Natural killer cell treated with Interleukin-12 subunit alpha and Interleukin-12 subunit beta and Interleukin-15 and Interleukin-18, amount 100 ng/mL, for 72 hours (primary cell): ENCODE measurements at regions not wholly inside any gene's neighbourhood (a gene's known extent, or its start where the extent isn't known, plus 50 kb on each side); places are given as distances from the start of the nearest gene placed in this dataset.

Experiments
- ATAC-seq, 2 donors: fragments of 150-1000 bp; cut with Tn5 transposase in 1 of 2; sonication (Bioruptor Pico), chemical (Tn5 transposase) in 1 of 2; 2 replicates each; pipeline ENCODE4 v1.10.0; 2021
- DNase-seq: peaks from one replicate; pipeline ENCODE4 v3.0.0; 2022; ENCODE audit warnings: low spot score
- H3K27ac Mint-ChIP-seq, 2 donors: 1 replicate in 1 of 2; 2 replicates in 1 of 2; pipeline ENCODE4 v1.8.0; 2022; ENCODE audit warnings: mixed read lengths in 2 of 2, mild to moderate bottlenecking in 1 of 2, moderate library complexity in 1 of 2
- H3K27me3 Mint-ChIP-seq, 2 donors: 1 replicate in 1 of 2; 2 replicates in 1 of 2; pipeline ENCODE4 v1.8.0; 2022; ENCODE audit warnings: mixed read lengths in 2 of 2
- H3K36me3 Mint-ChIP-seq: one replicate; pipeline ENCODE4 v1.8.0; 2022; ENCODE audit warnings: mixed read lengths
- H3K4me1 Mint-ChIP-seq, 2 donors: 1 replicate in 1 of 2; 2 replicates in 1 of 2; pipeline ENCODE4 v1.8.0; 2022; ENCODE audit warnings: low read depth in 2 of 2, mixed read lengths in 2 of 2, mild to moderate bottlenecking in 1 of 2
- H3K4me3 Mint-ChIP-seq: one replicate; pipeline ENCODE4 v1.8.0; 2022; ENCODE audit warnings: mixed read lengths
- H3K9me3 Mint-ChIP-seq: 2 replicates; pipeline ENCODE4 v1.8.0; 2022; ENCODE audit warnings: mixed read lengths

DNA sequence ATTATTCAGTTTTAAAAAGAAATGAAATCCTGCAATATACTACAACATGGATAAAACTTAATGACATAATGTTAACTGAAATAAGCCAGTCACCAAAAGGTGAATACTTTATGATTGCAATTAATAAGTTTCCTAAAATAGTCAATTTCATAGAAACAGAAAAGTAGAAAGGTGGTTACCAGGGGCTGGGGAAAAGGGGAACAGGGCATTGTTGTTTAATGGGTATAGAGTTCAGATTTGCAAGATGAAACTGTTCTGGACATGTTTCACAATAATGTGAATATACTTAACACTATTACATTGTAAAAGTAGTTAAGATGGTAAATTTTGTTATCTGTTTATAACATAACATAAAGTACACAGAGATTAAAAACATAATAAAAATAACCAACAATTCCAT, 550.9 kb downstream of the CCER1 start:
- Mint-ChIP-seq H3K27me3 (no peaks in the 10 kb centered on the region), H3K9me3 (peaks cover 9% of the 10 kb centered on the region), H3K36me3 (no peaks in the 10 kb centered on the region), H3K4me1 (no peaks in the 10 kb centered on the region), H3K27ac (no peak overlapping the region), H3K4me3 (no peak overlapping the region)
- DNase-seq (no peak), ATAC-seq (no peak)

DNA sequence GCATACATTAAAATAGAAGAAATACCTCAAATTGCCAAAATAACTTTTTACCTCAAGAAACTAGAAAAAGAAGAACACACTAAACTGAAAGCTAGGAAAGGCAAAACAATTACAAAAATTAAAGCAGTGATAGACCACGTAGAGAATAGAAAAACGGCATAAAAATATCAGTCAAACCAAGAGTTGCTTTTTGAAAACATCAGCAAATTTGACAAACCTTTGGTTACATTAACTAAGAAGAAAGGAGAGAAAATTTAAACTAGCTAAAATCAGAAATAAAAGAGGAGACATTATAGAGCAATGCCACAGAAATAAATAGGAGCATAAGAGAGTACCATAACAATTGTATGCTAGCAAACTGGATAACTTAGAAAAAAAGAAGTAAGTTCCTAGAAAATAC, 553.8 kb downstream of the CCER1 start:
- ATAC-seq (no peak), DNase-seq (no peak)
- H3K36me3 Mint-ChIP-seq = peaks cover 3% of the 10 kb centered on the region
- H3K27me3 Mint-ChIP-seq = no peaks in the 10 kb centered on the region
- no peak overlapping the region for H3K27ac Mint-ChIP-seq
- peaks cover 9% of the 10 kb centered on the region for H3K9me3 Mint-ChIP-seq
- H3K4me1 Mint-ChIP-seq = no peaks in the 10 kb centered on the region
- H3K4me3 Mint-ChIP-seq = no peak overlapping the region

DNA sequence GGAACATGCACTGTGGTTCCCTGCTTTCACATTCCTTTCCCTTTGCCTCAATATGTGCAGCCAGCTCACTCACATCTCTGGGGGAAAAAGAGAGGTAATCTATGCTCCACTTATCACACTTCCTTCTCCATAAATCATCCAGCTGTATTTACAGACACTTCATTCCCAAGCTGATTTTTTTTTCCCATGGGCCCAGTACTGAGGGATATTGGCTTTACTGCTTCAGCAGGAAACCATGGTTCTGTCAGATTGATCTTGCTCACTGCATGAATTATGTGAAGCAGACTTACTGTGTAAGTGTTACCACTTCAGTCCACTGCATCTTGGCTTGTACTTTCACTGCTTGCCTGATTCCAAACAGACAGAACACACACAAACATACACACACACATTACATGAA, 555.6 kb downstream of the CCER1 start:
- H3K36me3 Mint-ChIP-seq = peaks cover 4% of the 10 kb centered on the region
- no peak for ATAC-seq
- DNase-seq = no peak
- H3K4me1 Mint-ChIP-seq = no peaks in the 10 kb centered on the region
- no peak overlapping the region for H3K4me3 Mint-ChIP-seq
- no peak overlapping the region for H3K27ac Mint-ChIP-seq
- H3K9me3 Mint-ChIP-seq = peaks cover 13% of the 10 kb centered on the region
- no peaks in the 10 kb centered on the region for H3K27me3 Mint-ChIP-seq

DNA sequence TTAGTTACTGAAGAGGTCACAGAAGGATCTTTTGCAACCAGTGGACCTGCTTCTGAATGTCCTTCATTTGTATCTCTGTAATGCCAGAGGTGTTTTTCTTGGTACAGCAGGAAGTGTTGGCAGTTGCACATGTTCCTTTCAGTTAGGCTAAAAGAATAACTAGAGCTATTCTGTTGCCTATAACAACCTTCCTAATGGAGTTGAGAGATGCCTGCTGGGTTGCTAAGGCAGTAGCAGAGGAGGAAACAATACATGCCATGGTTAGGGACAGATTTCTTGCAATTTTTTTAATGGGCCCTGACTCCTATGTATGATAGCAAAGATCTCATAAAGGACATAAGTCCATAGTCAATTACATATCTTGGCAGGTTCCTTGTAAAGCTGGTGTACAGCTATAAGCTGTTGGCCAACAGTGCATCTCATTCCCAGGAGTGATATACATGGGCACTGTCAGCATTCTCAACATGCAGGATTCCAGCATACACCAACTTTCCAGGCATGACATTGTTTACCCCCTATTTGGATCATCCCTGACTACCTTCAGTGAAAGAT, 556.6 kb downstream of the CCER1 start:
- no peaks in the 10 kb centered on the region for H3K27me3 Mint-ChIP-seq
- peaks cover 13% of the 10 kb centered on the region for H3K9me3 Mint-ChIP-seq
- H3K27ac Mint-ChIP-seq = no peak overlapping the region
- ATAC-seq (no peak), DNase-seq (no peak)
- H3K4me3 Mint-ChIP-seq = no peak overlapping the region
- peaks cover 4% of the 10 kb centered on the region for H3K36me3 Mint-ChIP-seq
- no peaks in the 10 kb centered on the region for H3K4me1 Mint-ChIP-seq

DNA sequence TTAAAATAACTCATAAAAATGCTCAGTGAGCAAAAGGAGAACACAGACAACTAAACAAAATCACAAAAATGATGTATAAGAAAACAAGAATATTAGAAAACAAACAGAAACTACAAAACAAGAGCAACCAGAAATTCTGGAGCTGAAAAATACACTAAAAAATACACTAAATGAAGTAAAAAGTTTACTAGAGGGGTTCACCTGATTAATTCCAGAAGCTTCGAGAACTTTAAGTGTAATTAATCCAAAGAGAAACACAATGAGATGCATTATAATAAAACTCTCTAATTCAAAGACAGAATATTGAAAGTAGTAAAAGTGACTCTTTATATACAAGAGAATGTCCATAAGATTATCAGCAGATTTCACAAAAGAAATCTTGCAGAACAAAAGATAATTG, 558.4 kb downstream of the CCER1 start:
- DNase-seq = no peak
- Mint-ChIP-seq H3K27me3 (no peaks in the 10 kb centered on the region), H3K27ac (no peak overlapping the region), H3K36me3 (peaks cover 4% of the 10 kb centered on the region), H3K4me1 (no peaks in the 10 kb centered on the region), H3K4me3 (no peak overlapping the region), H3K9me3 (peaks cover 21% of the 10 kb centered on the region)
- no peak for ATAC-seq

DNA sequence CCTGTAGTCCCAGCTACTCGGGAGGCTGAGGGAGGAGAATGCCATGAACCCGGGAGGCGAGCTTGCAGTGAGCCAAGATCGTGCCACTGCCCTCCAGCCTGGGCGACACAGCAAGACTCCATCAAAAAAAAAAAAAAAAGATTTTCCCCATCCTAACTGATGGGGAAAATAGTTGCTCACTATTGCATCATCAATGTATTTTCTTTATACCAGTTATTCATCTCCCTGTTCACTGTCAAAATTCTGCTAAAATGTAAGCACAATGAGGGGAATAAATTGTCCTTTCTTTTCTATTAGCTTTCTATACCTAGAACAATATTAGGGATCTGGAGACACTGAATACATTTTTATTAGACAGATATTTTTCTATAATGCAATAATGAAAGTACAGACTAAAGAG, 561.3 kb downstream of the CCER1 start:
- Mint-ChIP-seq H3K9me3 (peaks cover 22% of the 10 kb centered on the region), H3K27me3 (no peaks in the 10 kb centered on the region), H3K4me1 (no peaks in the 10 kb centered on the region), H3K27ac (no peak overlapping the region), H3K4me3 (no peak overlapping the region), H3K36me3 (peaks cover 4% of the 10 kb centered on the region)
- ATAC-seq (no peak), DNase-seq (no peak)

DNA sequence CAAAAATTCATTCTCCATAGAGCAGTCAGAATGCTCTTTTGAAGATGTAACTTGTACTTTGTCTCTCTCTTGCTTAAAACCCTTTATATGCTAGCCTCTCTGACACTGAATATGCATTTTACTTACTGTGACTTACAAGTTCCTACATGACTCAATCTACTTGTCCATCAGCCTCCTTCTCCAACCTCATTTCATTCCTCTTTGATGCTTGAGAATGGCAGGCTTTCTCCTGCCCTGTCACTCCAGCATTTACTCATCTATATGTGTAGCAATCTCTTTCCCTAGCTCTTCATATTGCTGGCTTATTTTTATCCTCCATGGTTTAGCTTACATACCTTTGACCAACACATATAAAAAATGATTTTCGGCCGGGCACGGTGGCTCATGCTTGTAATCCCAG, 561.9 kb downstream of the CCER1 start:
- Mint-ChIP-seq H3K4me1 (no peaks in the 10 kb centered on the region), H3K27ac (no peak overlapping the region), H3K27me3 (no peaks in the 10 kb centered on the region), H3K4me3 (no peak overlapping the region), H3K36me3 (peaks cover 4% of the 10 kb centered on the region), H3K9me3 (peaks cover 22% of the 10 kb centered on the region)
- DNase-seq (no peak), ATAC-seq (no peak)

DNA sequence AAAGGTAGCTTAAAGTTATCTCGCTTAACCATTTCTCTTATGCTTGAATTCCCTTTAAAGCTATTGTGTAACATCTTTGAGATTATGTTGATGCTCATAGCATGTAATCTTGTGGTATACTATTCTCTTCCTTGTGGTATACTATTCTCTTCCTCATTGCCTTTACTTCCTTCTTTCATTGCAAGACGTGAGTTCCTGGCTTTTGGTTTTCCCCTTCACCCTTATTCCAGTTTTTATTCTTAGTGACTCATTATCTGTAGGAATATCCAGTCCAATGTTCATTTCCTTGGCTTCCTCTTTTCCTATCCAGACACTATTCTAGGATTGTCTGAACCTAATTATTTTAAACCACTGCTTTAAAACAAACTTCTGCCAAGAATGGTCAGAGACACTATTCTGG, 564.0 kb downstream of the CCER1 start:
- Mint-ChIP-seq H3K36me3 (no peaks in the 10 kb centered on the region), H3K9me3 (peaks cover 20% of the 10 kb centered on the region), H3K4me1 (no peaks in the 10 kb centered on the region), H3K4me3 (no peak overlapping the region), H3K27ac (no peak overlapping the region), H3K27me3 (no peaks in the 10 kb centered on the region)
- DNase-seq (no peak), ATAC-seq (no peak)

DNA sequence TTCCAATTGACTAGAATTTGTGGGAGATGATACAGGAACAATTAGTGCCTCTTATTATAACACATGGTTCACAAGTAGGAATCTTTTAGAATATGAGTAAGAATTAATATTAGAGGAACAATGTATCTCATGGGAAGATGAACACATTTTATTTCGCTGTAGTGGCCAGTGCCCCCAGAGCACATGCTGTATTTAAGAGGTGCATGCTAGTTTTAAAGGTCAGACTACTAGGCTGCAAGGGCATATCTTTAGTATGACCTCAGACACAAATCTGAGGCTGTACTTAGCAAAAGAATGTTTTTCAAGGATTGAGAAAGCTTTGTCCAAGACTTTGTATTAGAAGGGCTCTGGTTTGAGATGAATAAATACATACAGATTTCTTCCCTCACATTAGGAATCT, 586.9 kb downstream of the CCER1 start:
- Mint-ChIP-seq H3K4me3 (no peak overlapping the region), H3K9me3 (peaks cover 4% of the 10 kb centered on the region), H3K36me3 (no peaks in the 10 kb centered on the region), H3K27me3 (no peaks in the 10 kb centered on the region), H3K4me1 (no peaks in the 10 kb centered on the region), H3K27ac (no peak overlapping the region)
- no peak for ATAC-seq
- no peak for DNase-seq

DNA sequence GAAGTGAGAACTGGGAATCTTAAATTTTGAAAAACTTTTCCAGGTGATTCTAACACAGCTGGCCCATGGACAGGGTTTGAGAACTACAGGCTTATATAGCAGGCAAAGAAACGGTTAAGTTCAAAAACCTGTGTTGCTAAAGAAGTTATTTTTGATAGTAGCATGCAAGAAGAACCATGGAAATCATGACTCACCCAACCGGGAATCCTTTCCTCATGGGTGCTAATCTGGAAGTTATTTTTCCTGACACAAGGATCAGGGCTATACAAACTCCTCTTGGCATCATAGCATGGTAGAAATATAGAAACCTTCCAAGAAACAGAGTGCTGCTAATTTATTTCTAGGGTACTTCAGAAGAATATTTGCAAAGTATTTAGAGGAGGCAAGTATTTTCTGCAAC, 588.7 kb downstream of the CCER1 start:
- no peak for ATAC-seq
- Mint-ChIP-seq H3K27me3 (no peaks in the 10 kb centered on the region), H3K36me3 (no peaks in the 10 kb centered on the region), H3K9me3 (no peaks in the 10 kb centered on the region), H3K27ac (no peak overlapping the region), H3K4me1 (no peaks in the 10 kb centered on the region), H3K4me3 (no peak overlapping the region)
- no peak for DNase-seq

DNA sequence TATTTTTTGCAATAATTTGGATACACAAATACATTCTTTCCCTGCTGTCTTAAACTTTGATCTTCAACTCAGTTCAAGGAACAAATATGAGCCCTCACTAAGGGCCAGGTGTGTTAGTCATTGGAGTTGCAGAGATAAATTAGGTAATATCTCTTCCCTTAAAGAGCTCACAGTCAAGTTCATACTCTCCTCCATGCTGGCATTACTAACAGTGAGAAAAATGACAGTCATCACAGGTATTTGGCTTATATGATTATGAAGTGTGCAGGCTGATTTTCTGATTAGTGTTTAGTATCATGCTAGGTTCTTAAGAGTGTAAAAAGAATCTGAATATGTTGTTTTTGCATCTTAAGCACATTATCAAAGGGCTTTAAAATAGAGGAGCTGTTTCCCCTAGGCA, 594.7 kb downstream of the CCER1 start:
- H3K27ac Mint-ChIP-seq = no peak overlapping the region
- H3K27me3 Mint-ChIP-seq = no peaks in the 10 kb centered on the region
- no peaks in the 10 kb centered on the region for H3K4me1 Mint-ChIP-seq
- no peak overlapping the region for H3K4me3 Mint-ChIP-seq
- no peaks in the 10 kb centered on the region for H3K9me3 Mint-ChIP-seq
- H3K36me3 Mint-ChIP-seq = no peaks in the 10 kb centered on the region
- no peak for DNase-seq
- ATAC-seq = no peak

DNA sequence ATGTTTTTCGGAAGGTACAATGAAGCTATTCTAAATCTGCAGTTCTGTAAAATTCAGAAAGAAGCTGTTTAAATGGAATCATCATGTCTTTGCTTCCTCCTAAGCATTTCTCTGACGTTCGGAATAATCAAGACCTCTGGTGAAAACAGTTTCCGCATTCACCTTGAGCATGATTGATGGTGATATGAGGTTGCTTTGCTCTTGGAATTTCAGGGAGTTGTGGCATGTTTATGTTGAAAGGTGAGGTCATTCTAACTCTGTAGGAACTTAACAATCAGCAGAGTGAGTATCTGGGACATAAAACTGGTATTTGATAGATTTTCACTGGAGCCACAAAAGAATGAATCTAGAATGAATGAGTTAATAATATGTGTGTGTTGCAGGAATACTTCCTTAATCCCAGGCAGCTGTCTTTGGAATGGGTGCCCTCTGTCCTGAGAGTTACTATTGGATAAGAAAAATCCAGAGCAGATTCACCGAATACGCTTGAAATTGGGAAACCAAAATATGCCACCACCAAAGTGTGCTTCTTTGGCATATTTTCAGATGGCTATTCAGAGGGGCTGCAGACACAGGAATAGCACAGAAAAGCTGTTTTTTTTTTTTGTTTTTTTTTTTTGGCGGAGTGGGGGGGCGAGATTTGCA, 599.1 kb downstream of the CCER1 start:
- peaks cover 6% of the 10 kb centered on the region for H3K9me3 Mint-ChIP-seq

DNA sequence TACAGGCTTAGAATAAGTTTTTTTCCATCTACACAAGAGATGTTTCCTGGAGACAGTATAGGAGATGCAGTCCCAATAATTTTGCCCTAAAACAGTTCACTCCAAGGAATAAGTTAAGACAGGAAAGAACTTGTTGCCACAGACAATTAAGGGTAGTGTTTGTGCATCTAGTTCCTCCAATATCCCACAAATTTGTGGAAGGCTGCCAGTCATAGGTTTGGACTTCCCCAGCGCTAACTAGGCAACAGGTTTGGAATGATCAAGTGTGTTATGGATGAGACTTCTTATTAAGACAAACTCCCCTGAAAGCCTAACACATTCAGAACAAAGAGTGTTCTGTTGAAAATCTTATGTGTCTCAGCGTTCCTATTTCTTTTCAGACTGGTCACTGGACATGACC, 611.0 kb downstream of the CCER1 start:
- H3K27ac Mint-ChIP-seq = no peak overlapping the region
- H3K27me3 Mint-ChIP-seq = peaks cover 0 to 5% of the 10 kb centered on the region in 2 donors
- ATAC-seq (no peak), DNase-seq (no peak)
- no peak overlapping the region for H3K4me3 Mint-ChIP-seq
- H3K9me3 Mint-ChIP-seq = no peaks in the 10 kb centered on the region
- no peaks in the 10 kb centered on the region for H3K4me1 Mint-ChIP-seq
- H3K36me3 Mint-ChIP-seq = peaks cover 5% of the 10 kb centered on the region

More for the DNA sequence above, 599.1 kb downstream of the CCER1 start:
- DNase-seq (no peak), ATAC-seq (no peak)
- no peaks in the 10 kb centered on the region for H3K27me3 Mint-ChIP-seq
- H3K4me3 Mint-ChIP-seq = no peak overlapping the region
- H3K36me3 Mint-ChIP-seq = no peaks in the 10 kb centered on the region
- H3K27ac Mint-ChIP-seq = no peak overlapping the region
- H3K4me1 Mint-ChIP-seq = no peaks in the 10 kb centered on the region

DNA sequence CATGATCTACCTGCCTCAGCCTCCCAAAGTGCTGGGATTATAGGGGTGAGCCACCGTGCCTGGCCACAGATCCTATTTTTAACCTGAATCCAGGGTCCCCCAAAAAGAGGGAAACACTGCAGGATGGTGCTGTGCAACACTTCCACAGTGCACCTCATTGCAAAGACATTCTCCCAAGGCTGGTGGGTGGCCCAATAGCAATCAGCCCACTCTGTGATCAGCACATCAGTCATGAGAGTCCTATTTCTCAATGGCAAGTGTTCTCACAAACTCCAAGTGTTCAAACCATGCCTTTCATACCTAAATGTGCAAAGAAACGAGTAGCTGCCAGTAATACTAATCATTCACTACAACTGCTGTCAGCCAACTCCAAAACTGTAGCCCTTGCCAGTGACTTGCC, 612.9 kb downstream of the CCER1 start:
- H3K36me3 Mint-ChIP-seq = peaks cover 5% of the 10 kb centered on the region
- ATAC-seq = no peak
- no peaks in the 10 kb centered on the region for H3K4me1 Mint-ChIP-seq
- no peak overlapping the region for H3K4me3 Mint-ChIP-seq
- peaks cover 0 to 5% of the 10 kb centered on the region in 2 donors for H3K27me3 Mint-ChIP-seq
- no peak for DNase-seq
- no peaks in the 10 kb centered on the region for H3K9me3 Mint-ChIP-seq
- no peak overlapping the region for H3K27ac Mint-ChIP-seq

DNA sequence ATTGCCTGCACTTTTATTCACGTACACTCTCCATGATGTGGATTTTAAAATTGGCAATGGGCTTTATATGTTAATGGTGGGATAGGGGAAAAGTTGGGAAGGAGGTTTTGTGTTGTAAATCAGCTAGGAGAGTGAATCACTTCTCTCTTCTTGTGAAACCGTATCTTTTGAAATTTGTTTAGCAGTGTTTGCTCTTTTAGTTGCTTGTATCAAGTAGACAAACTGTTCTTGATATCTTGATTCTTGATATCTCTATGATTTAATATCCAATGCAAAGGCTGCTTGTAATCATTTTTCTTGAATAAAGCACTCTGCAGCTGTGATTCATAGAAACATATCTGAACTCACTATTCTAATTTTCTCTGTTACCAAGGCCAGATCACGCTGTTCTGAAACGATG, 615.1 kb downstream of the CCER1 start:
- peaks cover 0 to 5% of the 10 kb centered on the region in 2 donors for H3K27me3 Mint-ChIP-seq
- H3K36me3 Mint-ChIP-seq = peaks cover 5% of the 10 kb centered on the region
- H3K9me3 Mint-ChIP-seq = no peaks in the 10 kb centered on the region
- H3K27ac Mint-ChIP-seq = no peak overlapping the region
- DNase-seq (no peak), ATAC-seq (no peak)
- no peak overlapping the region for H3K4me3 Mint-ChIP-seq
- no peaks in the 10 kb centered on the region for H3K4me1 Mint-ChIP-seq
